HCT116 (cell line): ENCODE measurements at regions not wholly inside any gene's neighbourhood (a gene's known extent, or its start where the extent isn't known, plus 50 kb on each side); places are given as distances from the start of the nearest gene placed in this dataset.
A peak's percentile ranks its signal among the peaks of the same experiment; 100 is the strongest.

Source experiments
- ATAC-seq: fragments of 200-7000 bp; cut with Tn5 transposase; 2 replicates; pipeline ENCODE4 v1.9.1; 2020; ENCODE audit warnings: mild to moderate bottlenecking, moderate library complexity
- BruUV-seq: library from RNA; stranded (reverse); fragments of 400-500 nt; replicated peaks from 2 replicates; lab custom pipeline; 2021; lab: Mats Ljungman, UMichigan
- CTCF ChIA-PET: fragments of 300-600 bp; sonication (Branson Sonifier 250); formaldehyde crosslinking; loops from one replicate; lab custom pipeline; 2021; ENCODE audit warnings: antibody characterized with exemption; lab: Charles Lee
- POLR2A ChIA-PET: fragments of 300-600, 350-600 bp; sonication (Branson Sonifier 250); formaldehyde crosslinking; loops from one replicate; lab custom pipeline; 2021; ENCODE audit warnings: antibody characterized with exemption; lab: Charles Lee
- RAD21 ChIA-PET, 2 experiments: fragments of 300-600 bp; sonication (Branson Sonifier 250); formaldehyde crosslinking; loops; one replicate each; lab custom pipeline; 2023; ENCODE audit warnings: low total read pairs in 2 of 2; ENCODE audit not compliant: uncharacterized antibody in 2 of 2, unreplicated experiment in 2 of 2, low non-redundant PET in 1 of 2; lab: Charles Lee
- DNase-seq: peaks from one replicate; pipeline ENCODE4 v3.0.0-alpha.2; 2010; ENCODE audit warnings: low read depth, low spot score
- H2AFZ ChIP-seq: fragments of 200-600 bp; shearing (Covaris generic), sonication (generic); 2 replicates; pipeline ENCODE4 v1.6.1; 2017; ENCODE audit warnings: low read depth, mixed run types, mixed read lengths, antibody characterized with exemption, low read length; ENCODE audit not compliant: poor library complexity, severe bottlenecking
- H3K27ac ChIP-seq: 2 replicates; pipeline ENCODE4 v1.5.1; 2012; ENCODE audit warnings: low read depth, low read length
- H3K27me3 ChIP-seq: fragments of 200-600 bp; sonication (generic); 2 replicates; pipeline ENCODE4 v1.6.1; 2016; ENCODE audit warnings: mixed run types, low read length, mixed read lengths; ENCODE audit not compliant: insufficient read depth
- H3K36me3 ChIP-seq, 2 experiments: fragments of 200-500 bp in 1 of 2; fragments of 200-600 bp in 1 of 2; sonication (Bioruptor generic) in 1 of 2; sonication (generic) in 1 of 2; 2 replicates each; pipeline versions ENCODE4 v1.5.1 to v1.6.1; 2014 to 2016; ENCODE audit warnings: low read length in 2 of 2, inconsistent platforms in 1 of 2, mixed read lengths in 1 of 2, mixed run types in 1 of 2; ENCODE audit not compliant: insufficient read depth in 2 of 2, control insufficient read depth in 1 of 2
- H3K4me1 ChIP-seq, 2 experiments: fragments of 200-600 bp in 1 of 2; sonication (generic) in 1 of 2; 2 replicates each; pipeline versions ENCODE4 v1.5.1 to v1.6.1; 2012 to 2017; ENCODE audit warnings: low read length in 2 of 2, inconsistent platforms in 1 of 2, mild to moderate bottlenecking in 1 of 2, mixed read lengths in 1 of 2, mixed run types in 1 of 2, moderate library complexity in 1 of 2; ENCODE audit not compliant: insufficient read depth in 2 of 2, control insufficient read depth in 1 of 2
- H3K4me2 ChIP-seq: fragments of 200-600 bp; sonication (generic); 2 replicates; pipeline ENCODE4 v1.6.1; 2017; ENCODE audit warnings: mixed run types, low read length, mixed read lengths
- H3K4me3 ChIP-seq, 2 experiments: fragments of 200-600 bp in 1 of 2; sonication (generic) in 1 of 2; replicated peaks in 1 of 2; 2 replicates each; pipeline ENCODE4 v1.5.1; 2011 to 2016; ENCODE audit warnings: low read length in 2 of 2, control low read depth in 1 of 2, low read depth in 1 of 2, mild to moderate bottlenecking in 1 of 2, mixed read lengths in 1 of 2, mixed run types in 1 of 2
- H3K79me2 ChIP-seq: fragments of 200-600 bp; sonication (generic); 2 replicates; pipeline ENCODE4 v1.6.1; 2017; ENCODE audit warnings: mild to moderate bottlenecking, mixed run types, low read length, moderate library complexity, mixed read lengths; ENCODE audit not compliant: insufficient read depth
- H3K9ac ChIP-seq: fragments of 200-600 bp; sonication (generic); 2 replicates; pipeline ENCODE4 v1.6.1; 2016; ENCODE audit warnings: low read length, mixed read lengths
- H3K9me2 ChIP-seq: fragments of 200-600 bp; sonication (generic), shearing (Covaris generic); 2 replicates; pipeline ENCODE4 v1.6.1; 2017; ENCODE audit warnings: mixed run types, mild to moderate bottlenecking, moderate library complexity; ENCODE audit not compliant: insufficient read depth
- H3K9me3 ChIP-seq, 2 experiments: fragments of 200-500 bp in 1 of 2; fragments of 200-600 bp in 1 of 2; sonication (Bioruptor generic) in 1 of 2; sonication (generic) in 1 of 2; 2 replicates each; pipeline ENCODE4 v1.6.1; 2014 to 2017; ENCODE audit warnings: low read length in 2 of 2, mixed read lengths in 2 of 2, inconsistent platforms in 1 of 2, low read depth in 1 of 2, mild to moderate bottlenecking in 1 of 2, mixed run types in 1 of 2, moderate library complexity in 1 of 2; ENCODE audit not compliant: control insufficient read depth in 1 of 2, insufficient read depth in 1 of 2
- H4K20me1 ChIP-seq: fragments of 200-600 bp; sonication (generic), shearing (Covaris generic); 2 replicates; pipeline ENCODE4 v1.6.1; 2017; ENCODE audit warnings: mixed run types, mild to moderate bottlenecking, moderate library complexity; ENCODE audit not compliant: insufficient read depth
- ATF3 ChIP-seq: IDR thresholded peaks from 2 replicates; pipeline ENCODE4 v1.6.1; 2012
- CBX3 ChIP-seq: IDR thresholded peaks from 2 replicates; pipeline ENCODE4 v1.6.1; 2012; ENCODE audit warnings: low read depth
- CEBPB ChIP-seq: IDR thresholded peaks from 2 replicates; pipeline ENCODE4 v1.6.1; 2012; ENCODE audit warnings: low read depth
- EGR1 ChIP-seq: IDR thresholded peaks from 2 replicates; pipeline ENCODE4 v1.6.1; 2012; ENCODE audit warnings: low read depth
- ELF1 ChIP-seq: IDR thresholded peaks from 2 replicates; pipeline ENCODE4 v1.6.1; 2012; ENCODE audit warnings: low read depth, borderline replicate concordance
- EZH2 ChIP-seq: fragments of 200-600 bp; sonication (generic); IDR thresholded peaks from 2 replicates; pipeline ENCODE4 v1.6.1; 2017; ENCODE audit warnings: antibody characterized with exemption, mixed run types
- FOSL1 ChIP-seq: IDR thresholded peaks from 2 replicates; pipeline ENCODE4 v1.6.1; 2012; ENCODE audit warnings: low read depth
- JUND ChIP-seq: IDR thresholded peaks from 2 replicates; pipeline ENCODE4 v1.6.1; 2012
- MAX ChIP-seq: IDR thresholded peaks from 2 replicates; pipeline ENCODE4 v1.6.1; 2012
- POLR2AphosphoS5 ChIP-seq: IDR thresholded peaks from 2 replicates; pipeline ENCODE4 v1.6.1; 2011; ENCODE audit warnings: mild to moderate bottlenecking, low read depth, low read length, moderate library complexity
- RAD21 ChIP-seq: IDR thresholded peaks from 2 replicates; pipeline ENCODE4 v1.6.1; 2012; ENCODE audit warnings: low read depth, mild to moderate bottlenecking
- SIN3A ChIP-seq: IDR thresholded peaks from 2 replicates; pipeline ENCODE4 v1.6.1; 2012; ENCODE audit warnings: low read depth
- SP1 ChIP-seq: IDR thresholded peaks from 2 replicates; pipeline ENCODE4 v1.6.1; 2012; ENCODE audit warnings: low read depth
- TCF7L2 ChIP-seq: IDR thresholded peaks from 2 replicates; pipeline ENCODE4 v1.7.0; 2011; ENCODE audit warnings: borderline replicate concordance, inconsistent platforms; ENCODE audit not compliant: insufficient read depth, insufficient read length; ENCODE audit errors: extremely low read depth
- YY1 ChIP-seq: IDR thresholded peaks from 2 replicates; pipeline ENCODE4 v1.6.1; 2011; ENCODE audit warnings: low read length, low read depth, moderate library complexity, mild to moderate bottlenecking; ENCODE audit not compliant: insufficient replicate concordance; ENCODE audit errors: extremely low read depth
- ZBTB33 ChIP-seq: IDR thresholded peaks from 2 replicates; pipeline ENCODE4 v1.6.1; 2011; ENCODE audit warnings: mild to moderate bottlenecking, low read length, moderate library complexity; ENCODE audit not compliant: insufficient replicate concordance; ENCODE audit errors: extremely low read depth
- ZFX ChIP-seq: fragments of 450-650 bp; IDR thresholded peaks from 2 replicates; pipeline ENCODE4 v1.6.1; 2017
- ZNF274 ChIP-seq: fragments of 200-500 bp; sonication (Bioruptor generic); IDR thresholded peaks from 2 replicates; pipeline ENCODE4 v1.6.1; 2014; ENCODE audit warnings: mild to moderate bottlenecking, low read depth, low read length, inconsistent platforms
- intact Hi-C: fragments of 100-400 bp; cut with micrococcal nuclease; formaldehyde crosslinking; loops from 2 replicates; pipeline ENCODE4 v1.10.0; 2022

- no peak overlapping the region for H3K4me3 ChIP-seq
- H3K4me1 ChIP-seq: peaks cover 0 to 12% of the 10 kb centered on the region in 2 experiments; a peak in 2 of 4 replicates
- ChIA-PET POLR2A (no interaction called here), RAD21 (no interaction called here), CTCF (no interaction called here)
- H4K20me1 ChIP-seq: no peaks in the 10 kb centered on the region
- no peak for ATAC-seq
- no peak overlapping the region for H3K9ac ChIP-seq
- TF ChIP-seq SP1 (no peak), SIN3A (no peak), JUND (no peak), CEBPB (no peak), ZFX (no peak), ATF3 (no peak), FOSL1 (no peak), RAD21 (no peak), ELF1 (no peak), ZBTB33 (no peak), EGR1 (no peak), CBX3 (no peak), ZNF274 (no peak), YY1 (no peak), POLR2AphosphoS5 (no peak), TCF7L2 (no peak), EZH2 (no peak), MAX (no peak)
- no peaks in the 10 kb centered on the region for H3K27me3 ChIP-seq
- no peaks in the 10 kb centered on the region for H3K36me3 ChIP-seq
- no peak overlapping the region for H3K27ac ChIP-seq
- DNase-seq: no peak
- no peak overlapping the region for H3K4me2 ChIP-seq
- H3K79me2 ChIP-seq: no peaks in the 10 kb centered on the region
- intact Hi-C loops: no loop called here
- H3K9me2 ChIP-seq: no peaks in the 10 kb centered on the region
- no peaks in the 10 kb centered on the region for H3K9me3 ChIP-seq
- BruUV-seq: no TSS peak
- H2AFZ ChIP-seq: peak overlapping the region; percentile 7
Measured at GRCh38 chr5:33275921-33276627, 164.7 kb upstream of the TARS1 start.
